Stimulated activated CD8-positive, alpha-beta memory T cell treated with anti-CD3 and anti-CD28 coated beads, Interleukin-2, amount 100 ng/mL, for 48 hours (primary cell): ENCODE measurements at regions not wholly inside any gene's neighbourhood (a gene's known extent, or its start where the extent isn't known, plus 50 kb on each side); places are given as distances from the start of the nearest gene placed in this dataset.

ENCODE experiments used
- DNase-seq, 2 donors: peaks; one replicate each; pipeline ENCODE4 v3.0.0-alpha.2; 2020; ENCODE audit warnings: low read depth in 2 of 2

DNA sequence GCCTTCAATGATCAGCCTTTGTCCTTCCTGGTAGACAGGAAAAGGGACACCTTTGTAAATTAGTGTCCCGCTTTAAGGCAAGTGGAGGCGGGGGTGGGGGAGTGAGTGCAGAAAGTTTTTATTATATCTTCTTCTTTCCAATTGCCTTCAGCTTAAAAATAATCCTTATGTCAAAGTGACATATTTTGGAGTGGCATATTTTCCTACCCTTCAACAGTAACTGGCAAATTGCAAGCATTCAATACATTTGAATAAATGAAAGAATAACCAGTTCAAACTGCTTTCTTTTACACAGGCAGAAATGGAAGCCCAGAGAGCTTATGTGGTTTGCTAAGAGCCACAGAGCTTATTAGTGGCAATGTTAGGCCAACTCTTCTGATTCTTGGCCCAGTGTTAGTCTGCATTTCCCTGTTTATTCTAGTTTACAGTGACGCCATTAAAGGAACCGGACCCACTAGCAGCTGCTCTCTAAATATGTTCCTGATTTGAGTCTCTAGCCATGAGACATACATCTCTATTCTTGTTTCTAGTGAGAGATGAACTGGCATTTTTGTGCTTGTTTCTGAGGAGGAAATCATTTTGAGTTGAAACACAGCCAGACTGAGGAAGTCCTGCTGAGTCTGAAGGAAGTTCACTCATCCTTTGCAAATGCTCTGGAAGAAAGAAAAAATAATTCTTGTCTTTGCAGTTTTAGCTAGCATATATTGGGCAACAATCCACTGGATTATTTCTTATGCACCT, 468.7 kb downstream of the NOVA1 start:
- DNase-seq, result no peak

DNA sequence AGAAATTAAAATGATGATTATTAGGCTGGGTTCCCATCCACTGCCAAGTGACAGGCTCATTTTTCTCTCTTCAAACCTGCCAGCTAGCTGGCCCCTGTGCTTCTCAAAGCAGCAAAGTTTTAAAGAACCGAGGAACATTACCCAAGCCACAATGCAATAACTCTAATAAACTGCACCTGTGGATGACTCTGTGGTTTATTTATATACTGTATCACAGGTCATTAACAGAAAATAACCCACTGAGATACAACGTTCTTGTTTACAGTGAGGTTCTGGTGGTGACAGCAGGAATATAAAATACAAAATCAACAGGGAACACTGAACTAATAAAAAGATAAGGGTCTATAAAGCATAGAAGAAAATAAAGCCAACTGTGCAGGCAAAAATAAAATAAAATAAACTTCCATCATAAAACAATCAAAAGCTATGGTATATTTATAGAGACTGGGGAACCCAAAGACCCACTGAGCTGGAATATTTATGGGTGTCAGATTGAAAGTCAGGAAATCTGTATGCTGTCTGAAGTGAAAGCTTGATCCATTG, 472.9 kb downstream of the NOVA1 start:
- DNase-seq, result no peak

DNA sequence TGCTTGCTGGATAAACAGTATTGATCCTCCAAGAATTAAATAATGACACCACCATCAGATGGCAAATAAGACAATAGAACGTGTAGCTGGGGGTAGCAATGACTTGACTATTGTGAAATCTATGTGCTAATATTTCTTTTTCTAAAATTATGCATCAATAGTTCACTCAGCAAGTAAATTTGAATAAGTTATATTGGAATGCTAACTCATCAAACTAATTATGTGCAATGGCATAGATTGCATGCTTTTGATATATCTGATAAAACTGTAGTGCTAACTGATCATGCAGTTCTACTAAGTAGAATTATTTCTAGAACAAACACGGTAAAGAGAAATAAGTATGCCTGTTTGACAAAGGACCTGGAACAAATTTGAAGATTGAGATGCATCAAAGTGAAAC, 474.4 kb downstream of the NOVA1 start:
- DNase-seq, result no peak

DNA sequence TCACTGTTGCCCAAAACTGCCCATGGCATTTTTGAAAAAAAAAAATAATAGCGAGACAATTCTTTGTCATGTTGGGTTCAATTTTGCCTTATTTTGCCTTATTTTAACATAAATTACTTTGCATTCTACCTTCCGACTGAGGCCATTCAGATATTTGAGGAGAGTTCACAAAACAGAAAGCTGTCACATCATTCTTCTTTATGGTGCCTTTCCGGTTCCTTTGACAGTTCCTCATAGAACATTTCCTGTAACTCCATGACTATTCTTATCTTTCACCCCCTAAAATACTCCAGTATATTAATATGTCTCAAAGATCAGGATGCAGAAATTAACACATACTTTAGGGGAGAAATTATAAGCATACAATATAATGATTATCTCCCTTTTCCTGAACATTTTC, 476.7 kb downstream of the NOVA1 start:
- DNase-seq, result no peak

DNA sequence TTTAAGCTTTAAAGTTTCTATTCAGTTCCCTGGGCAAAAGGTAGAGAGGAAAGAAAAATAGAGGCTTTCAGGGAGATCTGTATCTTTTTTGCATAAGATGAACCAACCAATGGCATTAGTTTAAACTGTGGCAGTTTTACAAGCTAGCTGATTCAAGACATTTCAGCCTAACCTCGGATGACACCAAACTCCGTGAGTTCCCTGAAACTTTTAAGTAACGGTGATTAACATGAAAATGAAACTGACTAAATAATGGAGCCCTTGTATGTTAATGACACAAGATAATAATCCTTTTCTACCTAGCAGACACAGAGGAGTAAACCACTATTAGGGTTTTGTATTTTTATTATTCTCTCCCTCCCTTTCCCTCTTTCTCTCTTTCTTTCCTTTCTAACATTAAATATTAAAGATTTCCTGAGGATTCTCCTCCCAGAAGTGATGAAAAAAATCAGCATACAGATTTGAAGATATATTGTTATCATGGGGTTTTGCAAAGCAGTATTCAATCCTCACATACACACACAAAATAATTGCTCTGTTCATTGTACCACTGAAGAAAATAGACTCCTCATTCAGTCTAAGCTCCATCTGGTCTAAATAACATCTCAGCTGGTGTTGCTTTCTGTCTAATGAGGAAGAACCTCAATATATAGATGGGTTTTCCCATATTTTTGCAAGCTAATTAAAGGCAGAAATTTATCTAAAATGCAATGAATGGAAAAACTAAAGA, 483.8 kb downstream of the NOVA1 start:
- no peak for DNase-seq

DNA sequence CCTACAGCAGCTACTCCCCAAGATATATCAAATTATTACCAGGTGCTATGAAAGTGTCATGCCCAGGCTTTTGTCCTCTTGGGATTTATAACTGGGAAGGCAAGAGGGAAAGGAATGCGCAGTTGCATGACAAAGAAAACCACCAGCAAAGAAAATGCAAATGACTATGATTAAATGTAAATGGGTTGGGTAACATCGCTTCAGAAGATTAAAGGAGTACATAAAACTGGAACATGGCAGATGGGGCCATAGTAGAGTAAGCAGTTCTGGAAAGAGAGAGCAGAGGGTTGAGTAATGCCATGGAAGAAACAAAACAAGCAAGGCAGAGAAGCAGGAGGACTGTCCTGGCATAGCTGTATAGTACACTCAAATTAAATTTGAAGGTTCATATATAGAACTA, 493.1 kb downstream of the NOVA1 start:
- no peak for DNase-seq

DNA sequence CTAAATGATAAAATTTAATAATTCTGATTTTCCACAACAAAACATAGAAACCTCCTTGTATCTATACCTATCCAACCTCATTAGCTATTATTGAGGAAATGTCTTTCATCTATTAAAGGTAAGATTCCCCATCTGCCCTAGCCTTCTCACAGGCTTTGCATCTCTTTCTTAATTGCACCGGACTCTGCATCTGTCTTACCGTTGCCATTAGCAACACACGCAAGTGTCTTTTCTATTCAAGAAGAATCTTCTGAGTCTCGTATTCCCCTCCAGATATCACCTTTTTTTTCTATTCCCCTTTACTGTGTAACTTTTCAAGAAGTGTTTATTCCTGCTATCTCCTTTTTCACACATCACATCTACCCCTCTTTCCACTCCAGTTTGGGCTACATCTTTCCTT, 500.0 kb downstream of the NOVA1 start:
- DNase-seq, result no peak

DNA sequence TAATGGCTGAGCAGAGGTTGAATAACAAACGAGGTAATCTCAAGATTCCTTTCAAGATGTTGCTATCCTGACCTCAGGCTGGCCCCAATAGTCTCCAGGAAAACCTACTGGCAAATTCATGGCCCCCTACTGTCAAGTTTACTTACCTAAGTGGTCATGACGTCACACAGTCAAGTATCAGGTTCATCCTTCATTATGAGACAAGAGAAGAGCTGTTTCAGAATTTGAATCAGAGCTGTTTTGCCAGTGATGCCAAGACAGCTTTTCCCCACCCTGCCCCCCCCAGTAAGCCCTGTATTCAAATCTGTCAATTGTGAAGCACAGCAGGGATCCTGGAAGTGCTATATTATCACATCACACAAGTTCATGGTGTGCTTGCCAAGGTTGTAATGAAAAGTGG, 509.6 kb downstream of the NOVA1 start:
- no peak for DNase-seq

DNA sequence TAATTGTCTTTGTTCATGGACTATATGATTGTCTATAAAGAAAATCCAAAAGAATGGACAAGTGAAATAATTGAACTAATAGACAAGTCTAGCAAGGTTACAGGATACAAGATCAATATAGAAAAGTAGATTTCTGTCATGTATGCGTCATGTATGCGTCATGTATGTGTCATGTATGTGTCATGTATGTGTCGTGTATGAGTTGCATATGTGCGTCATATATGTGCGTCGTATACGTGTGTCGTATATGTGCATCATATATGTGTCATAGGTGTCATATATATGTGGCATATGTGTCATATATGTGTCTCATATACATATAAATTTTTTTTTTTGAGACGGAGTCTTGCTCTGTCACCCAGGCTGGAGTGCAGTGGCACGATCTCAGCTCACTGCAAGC, 516.8 kb downstream of the NOVA1 start:
- DNase-seq, result no peak

DNA sequence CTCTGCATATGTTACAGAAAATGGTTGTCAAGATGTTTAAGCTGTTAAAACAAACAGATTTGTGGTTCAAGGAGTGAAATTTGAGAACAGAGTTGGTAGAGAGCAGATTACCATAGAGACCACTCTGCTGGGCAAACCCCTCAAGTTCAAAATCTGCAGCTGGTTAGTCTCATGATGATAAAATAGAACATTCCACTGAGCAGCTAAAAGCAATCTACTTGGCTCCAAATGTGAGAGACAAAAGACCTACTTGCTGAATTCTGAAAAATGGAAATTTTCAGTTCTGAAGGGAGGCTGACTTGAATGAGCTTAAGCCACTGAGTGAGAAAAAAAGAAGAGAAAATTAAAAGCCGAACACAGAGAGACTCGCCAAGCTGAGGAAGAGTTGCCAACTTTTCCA, 519.3 kb downstream of the NOVA1 start:
- no peak for DNase-seq

DNA sequence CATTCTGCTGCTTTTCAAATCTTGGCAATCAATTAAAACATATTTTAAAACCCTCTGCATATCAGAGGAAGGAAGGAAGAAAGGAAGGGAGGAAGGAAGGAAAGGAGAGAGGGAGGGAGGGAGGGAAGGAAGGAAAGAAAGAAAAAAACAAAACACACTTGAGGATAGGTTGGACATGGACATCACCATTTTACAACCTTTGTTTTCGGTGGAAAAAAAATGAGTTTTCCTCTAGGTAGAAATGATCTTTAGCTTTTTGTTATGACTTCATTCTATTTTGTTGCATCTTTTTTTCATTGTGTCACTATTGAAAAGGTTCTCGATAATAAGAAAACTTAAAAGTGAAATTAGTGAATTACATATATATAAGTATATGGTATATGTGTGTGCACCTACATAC, 522.9 kb downstream of the NOVA1 start:
- no peak for DNase-seq

DNA sequence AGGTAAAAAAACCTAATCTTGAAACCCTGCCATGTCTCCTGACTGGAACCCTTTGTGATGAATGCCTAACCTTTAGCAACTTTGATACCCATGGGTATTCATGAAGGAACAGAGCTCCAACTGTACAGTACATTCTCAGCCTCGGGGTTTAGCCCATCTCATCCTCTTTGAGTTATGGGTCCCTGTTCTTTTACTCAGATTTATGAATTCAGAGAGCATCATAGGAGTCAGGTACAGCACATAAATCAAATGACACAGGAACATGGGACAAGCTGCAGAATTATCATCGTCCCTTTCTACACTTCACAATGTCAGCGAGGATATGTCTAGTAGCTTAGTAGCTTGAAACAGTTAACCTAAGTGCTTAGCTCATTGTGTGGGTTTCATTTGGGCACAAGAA, 527.4 kb downstream of the NOVA1 start:
- no peak for DNase-seq

DNA sequence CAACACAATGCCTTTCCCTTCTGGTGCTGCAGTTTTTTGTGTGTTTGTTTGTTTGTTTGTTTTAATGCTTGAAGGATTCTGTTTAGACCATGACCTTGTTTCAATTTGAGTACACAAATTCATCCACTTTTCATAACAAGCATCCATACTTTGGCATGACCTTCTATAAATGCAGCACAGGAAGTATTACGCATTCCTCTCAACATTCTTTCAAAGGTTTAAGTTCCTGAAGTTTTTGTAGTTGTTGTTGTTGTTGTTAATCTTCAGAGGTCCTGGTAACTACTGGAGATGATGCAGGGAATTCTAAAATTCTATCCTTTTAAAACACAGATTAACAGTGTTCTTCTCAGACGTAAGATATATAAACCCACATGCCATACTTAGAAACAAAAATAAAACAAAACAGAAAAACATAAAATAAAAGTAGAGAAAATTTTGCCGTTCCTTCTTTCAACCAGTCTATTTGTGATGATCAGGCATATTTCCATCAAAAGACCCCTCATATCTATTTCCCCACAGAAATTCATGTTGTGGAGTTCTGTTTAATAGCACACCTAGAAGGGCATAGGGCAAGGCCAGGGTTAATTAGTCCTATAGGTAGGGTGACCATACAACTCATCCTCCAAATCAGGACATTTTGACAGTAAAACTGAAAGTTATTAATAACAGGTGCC, 529.9 kb downstream of the NOVA1 start:
- no peak for DNase-seq

DNA sequence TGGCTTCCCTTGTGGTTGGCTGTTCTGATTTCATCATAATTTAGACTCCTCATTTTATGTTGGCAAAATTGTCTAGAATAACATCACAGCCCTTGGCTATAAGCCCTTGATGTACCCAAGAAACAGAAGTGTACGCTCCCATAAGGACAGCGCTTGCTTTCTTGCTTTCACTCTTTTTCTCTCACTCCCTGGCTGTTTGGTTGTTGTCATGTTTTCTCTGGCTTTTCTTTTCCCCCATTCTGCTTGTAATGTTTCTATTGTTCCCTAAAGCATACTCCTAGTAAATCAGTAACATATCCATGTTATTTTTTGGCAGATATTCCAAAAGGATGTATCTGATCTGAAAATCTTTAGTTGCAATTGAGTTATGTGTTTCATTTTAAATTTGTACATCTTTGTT, 530.5 kb downstream of the NOVA1 start:
- no peak for DNase-seq

DNA sequence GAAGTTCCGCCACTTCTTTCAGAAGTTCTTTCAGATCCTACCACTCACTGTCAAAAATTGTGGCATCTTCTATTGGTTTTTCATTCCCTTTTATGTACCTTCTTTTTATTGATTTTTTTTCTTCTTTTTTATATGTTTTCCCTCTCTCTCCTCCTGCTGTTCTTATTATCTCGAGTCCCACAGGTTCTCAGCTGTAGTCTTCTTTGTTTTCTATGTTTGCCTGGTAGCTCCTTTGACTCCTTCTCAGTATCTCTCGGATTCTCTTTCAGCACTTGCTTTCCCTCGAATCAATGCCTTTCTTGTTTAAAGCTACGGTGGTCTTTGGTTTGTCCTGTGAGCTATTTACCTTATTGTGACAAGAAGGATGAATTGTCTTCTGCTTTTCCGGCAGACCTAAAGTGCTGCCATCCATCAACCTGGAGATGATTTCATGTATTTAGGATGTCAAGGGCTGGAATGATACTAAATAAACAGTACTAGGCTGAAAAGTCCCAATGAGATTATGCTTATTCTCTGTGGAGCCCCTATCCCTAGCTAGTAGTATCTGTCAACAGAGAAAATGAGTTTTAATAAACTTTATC, 541.7 kb downstream of the NOVA1 start:
- DNase-seq, result no peak

DNA sequence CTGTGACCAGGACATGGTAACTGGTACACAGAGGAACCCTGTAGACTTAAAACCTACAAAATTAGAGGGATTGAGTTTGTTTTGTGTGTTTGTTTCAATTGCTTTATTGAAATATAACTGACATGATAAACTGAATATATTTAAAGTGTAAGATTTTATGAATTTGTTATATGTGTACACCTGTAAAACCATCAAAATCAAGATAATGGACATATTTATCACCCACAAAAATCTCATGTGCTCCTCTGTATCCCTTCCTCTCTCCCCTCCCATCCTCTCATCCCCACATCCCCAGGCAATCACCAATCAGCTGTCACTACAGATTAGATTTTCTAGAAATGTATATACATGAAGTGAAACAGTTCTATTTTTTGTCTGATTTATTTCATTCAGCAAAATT, 565.5 kb downstream of the NOVA1 start:
- no peak for DNase-seq

DNA sequence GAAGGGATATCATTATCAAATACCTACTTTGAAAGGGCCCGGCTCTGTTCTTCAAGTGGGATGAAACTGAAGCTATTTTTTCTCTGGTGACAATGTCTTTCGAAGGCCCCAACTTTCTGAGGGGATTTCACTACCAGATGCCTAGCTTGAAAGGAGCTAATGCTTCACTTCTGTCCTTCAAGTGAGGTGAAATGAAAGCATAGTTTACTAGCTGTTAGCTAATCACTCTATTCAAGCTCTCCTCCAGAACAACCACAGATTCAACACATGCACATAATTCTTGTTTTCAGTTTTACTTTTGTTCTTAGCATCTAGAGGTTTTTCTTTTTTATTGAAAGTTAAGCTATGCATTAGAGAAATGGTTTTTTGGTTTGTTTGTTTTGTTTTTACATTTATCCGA, 571.4 kb downstream of the NOVA1 start:
- DNase-seq, result no peak

DNA sequence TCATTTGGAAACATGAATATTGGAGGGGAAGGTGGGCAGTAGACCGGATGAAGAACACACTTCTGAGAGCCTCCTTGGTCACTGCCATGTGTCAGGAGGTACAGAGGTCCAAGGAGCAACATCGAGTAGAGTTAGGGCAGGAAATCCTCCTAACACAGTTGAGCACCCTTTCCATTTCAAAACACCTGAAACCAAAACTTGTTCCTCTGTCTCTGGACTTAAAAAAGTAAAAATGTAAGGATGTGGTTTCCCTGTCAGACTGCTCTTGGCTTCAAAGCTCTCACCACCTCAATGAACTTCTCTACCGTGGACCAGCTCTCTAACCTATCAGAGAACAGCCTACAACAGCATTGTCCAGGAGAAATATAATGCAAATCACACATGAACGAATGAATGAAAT, 573.9 kb downstream of the NOVA1 start:
- DNase-seq, result no peak

DNA sequence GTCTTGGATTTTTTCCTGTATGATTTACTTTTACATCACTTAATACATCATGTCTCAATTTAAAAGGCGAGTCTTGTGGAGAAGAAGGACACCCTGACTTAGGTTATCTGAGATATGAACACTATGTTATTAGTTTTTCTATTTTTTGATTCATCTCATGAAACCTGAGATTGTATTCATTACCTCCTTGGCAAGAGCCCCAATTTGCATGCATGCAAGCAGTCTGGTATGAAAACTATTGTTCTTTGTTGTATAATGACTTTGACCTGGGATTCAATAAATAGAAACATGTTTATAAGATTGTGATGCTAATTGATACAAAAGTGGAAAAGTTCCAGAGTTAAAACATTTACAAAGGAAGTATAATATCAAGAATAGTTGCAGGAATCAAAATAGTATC, 576.1 kb downstream of the NOVA1 start:
- DNase-seq, result no peak

DNA sequence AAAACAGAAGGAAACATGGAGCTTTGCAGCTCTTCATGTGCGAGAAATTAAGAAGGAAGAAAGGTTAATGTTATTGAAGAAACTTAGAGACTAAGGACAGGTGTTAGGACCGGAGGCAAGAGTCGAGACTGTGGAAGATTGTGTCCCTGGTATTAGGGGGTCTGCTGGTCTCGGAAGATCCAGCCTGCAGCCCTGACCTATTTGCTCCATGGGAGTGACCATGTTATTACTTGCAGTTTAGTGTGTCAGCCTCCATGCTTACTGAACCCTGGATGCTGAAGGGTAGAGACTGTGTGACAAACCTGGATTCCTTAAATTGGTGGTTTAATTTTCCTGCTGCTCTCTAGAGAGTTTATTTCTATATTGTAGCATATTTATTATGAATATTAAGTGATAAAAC, 580.6 kb downstream of the NOVA1 start:
- no peak for DNase-seq

DNA sequence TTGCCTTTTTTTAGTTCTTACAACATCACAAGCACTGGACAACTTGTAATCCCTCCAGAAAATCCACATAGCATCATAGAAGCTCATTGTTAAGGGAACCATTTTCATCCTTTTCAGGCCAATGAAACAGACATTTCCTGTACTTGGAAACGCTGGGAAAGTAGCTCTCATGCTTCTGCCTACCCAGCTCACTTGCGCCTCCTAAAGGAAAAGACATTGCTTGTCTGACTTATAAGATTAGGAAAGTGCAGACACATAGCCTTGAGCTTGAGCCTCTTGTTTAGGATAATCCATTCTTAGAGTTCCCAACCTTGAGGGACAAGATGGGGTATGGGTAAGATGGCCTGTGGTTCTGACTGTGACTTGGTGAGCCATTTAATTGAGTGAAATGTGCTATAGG, 589.5 kb downstream of the NOVA1 start:
- no peak for DNase-seq

DNA sequence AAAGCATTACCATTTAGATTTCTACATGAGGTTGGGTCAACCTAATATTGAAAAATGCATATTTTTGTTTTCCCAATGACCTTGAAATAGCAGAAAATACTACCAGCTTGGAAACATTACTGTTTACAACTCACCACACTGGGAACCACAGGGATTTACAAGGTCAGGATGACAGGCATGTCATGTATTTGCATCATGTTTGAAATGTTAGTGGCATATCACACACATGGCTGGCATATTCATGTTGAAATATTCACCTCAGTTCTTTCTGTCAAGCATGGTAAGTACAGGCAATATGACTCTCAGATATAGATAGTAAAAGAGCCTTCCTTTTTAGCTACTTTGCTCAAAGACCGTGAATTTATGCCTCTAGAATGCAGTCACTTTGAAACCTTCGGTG, 593.5 kb downstream of the NOVA1 start:
- no peak for DNase-seq

DNA sequence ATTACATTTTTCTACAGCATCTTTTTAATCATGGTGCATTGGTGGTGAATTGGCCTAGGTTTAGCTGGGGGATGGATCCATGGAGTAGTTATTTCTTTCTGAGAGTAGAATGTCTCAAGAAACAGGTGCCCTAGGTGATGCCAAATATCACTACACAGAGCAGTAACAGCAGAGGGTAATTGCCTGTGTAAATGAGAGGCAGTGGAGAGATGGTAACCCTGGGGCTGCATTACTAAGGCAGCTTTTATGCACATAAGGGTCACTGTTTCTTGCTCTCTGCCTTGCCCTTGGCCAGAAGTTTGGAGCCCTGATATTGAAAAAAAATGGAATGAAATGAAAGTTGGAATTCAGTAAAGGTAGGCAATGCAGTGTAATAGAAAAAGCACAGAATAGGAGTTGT, 604.0 kb downstream of the NOVA1 start:
- no peak for DNase-seq
